RWPE2 (cell line): ENCODE measurements at regions not wholly inside any gene's neighbourhood (a gene's known extent, or its start where the extent isn't known, plus 50 kb on each side); places are given as distances from the start of the nearest gene placed in this dataset.

ENCODE experiments used
- ATAC-seq: fragments of 200-7000 bp; cut with Tn5 transposase; 3 replicates; pipeline ENCODE4 v1.9.1; 2021; ENCODE audit warnings: low read depth
- DNase-seq: peaks from one replicate; pipeline ENCODE4 v3.0.0-alpha.2; 2020; ENCODE audit warnings: low spot score
- H3K27ac ChIP-seq: fragments of 450-650 bp; 2 replicates; pipeline ENCODE4 v1.5.1; 2017; ENCODE audit warnings: mild to moderate bottlenecking; ENCODE audit not compliant: poor library complexity, severe bottlenecking
- H3K27me3 ChIP-seq: fragments of 250-450 bp; sonication (Bioruptor Pico); 2 replicates; pipeline ENCODE4 v1.5.1; 2021; ENCODE audit warnings: mild to moderate bottlenecking, moderate library complexity; ENCODE audit not compliant: insufficient read depth, poor library complexity, severe bottlenecking
- H3K36me3 ChIP-seq: fragments of 250-450 bp; sonication (Bioruptor Pico); 2 replicates; pipeline ENCODE4 v1.5.1; 2020; ENCODE audit warnings: low read depth, mild to moderate bottlenecking, moderate library complexity
- H3K4me1 ChIP-seq: fragments of 250-450 bp; sonication (Bioruptor Pico); 2 replicates; pipeline ENCODE4 v1.5.1; 2021; ENCODE audit warnings: mild to moderate bottlenecking, moderate library complexity; ENCODE audit not compliant: insufficient read depth, poor library complexity, severe bottlenecking
- H3K4me3 ChIP-seq: fragments of 250-450 bp; sonication (Bioruptor Pico); 2 replicates; pipeline ENCODE4 v1.5.1; 2021; ENCODE audit warnings: mild to moderate bottlenecking, moderate library complexity; ENCODE audit not compliant: severe bottlenecking
- H3K9me3 ChIP-seq: fragments of 250-450 bp; sonication (Bioruptor Pico); 2 replicates; pipeline ENCODE4 v1.5.1; 2021; ENCODE audit warnings: mild to moderate bottlenecking, moderate library complexity; ENCODE audit not compliant: severe bottlenecking
- TF ChIP-seq, protein P1 (sequence below): fragments of 450-650 bp; IDR thresholded peaks from one replicate; pipeline ENCODE4 v1.5.1; 2017; ENCODE audit warnings: mild to moderate bottlenecking, moderate library complexity; ENCODE audit not compliant: poor library complexity, severe bottlenecking

DNA sequence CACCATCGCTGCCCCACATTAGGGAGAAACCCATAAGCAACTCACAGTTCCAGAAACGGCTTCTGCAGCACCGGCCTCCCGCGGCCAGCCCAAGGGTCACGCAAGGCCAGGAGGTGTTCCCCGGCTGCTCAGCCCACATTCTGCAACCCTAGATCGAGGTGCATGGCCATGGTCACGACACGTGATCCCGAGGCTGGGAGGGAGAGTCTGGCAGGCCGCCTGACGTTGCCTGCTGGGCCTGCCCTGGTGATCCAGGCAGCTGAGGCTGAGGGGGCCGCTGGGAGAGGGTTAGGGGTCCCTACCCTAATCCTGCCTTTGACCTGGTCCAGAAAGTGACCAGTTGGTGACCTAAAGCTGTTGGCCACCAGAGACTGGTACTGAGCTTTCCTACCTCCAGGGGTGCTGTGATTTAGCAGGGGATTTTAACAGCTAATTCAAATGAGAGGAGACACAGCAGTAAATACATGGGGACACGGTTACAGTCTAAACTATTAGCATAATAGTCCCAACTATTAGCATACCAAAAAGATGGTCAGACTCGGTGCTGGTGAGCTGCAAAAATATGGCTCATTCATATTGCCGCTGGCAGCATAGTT, 97.4 kb upstream of the CIBAR2 start:
- peaks cover 6% of the 10 kb centered on the region for H3K4me1 ChIP-seq
- ATAC-seq (no peak), DNase-seq (no peak)
- no peaks in the 10 kb centered on the region for H3K36me3 ChIP-seq
- no peak overlapping the region for H3K27ac ChIP-seq
- TF ChIP-seq, protein P1, sequence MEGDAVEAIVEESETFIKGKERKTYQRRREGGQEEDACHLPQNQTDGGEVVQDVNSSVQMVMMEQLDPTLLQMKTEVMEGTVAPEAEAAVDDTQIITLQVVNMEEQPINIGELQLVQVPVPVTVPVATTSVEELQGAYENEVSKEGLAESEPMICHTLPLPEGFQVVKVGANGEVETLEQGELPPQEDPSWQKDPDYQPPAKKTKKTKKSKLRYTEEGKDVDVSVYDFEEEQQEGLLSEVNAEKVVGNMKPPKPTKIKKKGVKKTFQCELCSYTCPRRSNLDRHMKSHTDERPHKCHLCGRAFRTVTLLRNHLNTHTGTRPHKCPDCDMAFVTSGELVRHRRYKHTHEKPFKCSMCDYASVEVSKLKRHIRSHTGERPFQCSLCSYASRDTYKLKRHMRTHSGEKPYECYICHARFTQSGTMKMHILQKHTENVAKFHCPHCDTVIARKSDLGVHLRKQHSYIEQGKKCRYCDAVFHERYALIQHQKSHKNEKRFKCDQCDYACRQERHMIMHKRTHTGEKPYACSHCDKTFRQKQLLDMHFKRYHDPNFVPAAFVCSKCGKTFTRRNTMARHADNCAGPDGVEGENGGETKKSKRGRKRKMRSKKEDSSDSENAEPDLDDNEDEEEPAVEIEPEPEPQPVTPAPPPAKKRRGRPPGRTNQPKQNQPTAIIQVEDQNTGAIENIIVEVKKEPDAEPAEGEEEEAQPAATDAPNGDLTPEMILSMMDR: no peak
- H3K9me3 ChIP-seq: no peaks in the 10 kb centered on the region
- H3K4me3 ChIP-seq: no peak overlapping the region
- no peaks in the 10 kb centered on the region for H3K27me3 ChIP-seq

DNA sequence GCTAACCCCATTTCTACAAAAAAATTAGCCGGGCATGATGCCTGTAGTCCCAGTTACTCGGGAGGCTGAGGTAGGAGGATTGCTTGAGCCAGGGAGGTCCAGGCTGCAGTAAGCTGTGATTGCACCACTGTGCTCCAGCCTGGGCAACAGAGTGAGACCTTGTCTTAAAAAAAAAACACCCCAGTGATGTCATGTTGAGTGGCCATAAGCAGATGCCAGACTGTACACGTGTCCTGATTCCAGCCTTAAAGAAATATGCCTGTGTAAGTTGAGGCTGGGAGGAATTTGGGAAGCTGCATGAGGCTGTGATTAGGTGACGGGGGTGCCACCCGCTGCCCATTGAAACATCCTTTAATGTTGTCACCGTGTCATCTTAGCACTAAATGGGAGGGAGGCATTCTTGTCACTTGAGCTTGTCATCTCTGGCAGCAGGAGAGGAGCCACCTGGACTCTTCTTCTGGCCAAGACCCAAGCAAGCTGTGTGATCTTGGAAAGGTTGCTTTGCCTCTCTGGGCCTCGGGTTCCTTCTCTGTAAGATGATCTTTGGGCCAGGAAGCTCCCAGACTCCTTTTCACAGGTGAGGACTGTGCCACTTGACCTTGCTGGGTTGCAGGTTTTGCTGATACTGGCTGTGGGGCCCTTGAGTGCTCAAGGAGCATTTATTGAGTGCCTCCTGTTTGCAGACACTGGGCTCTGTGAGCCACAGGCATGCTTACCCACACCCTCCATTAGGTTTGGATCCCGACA, 98.3 kb upstream of the CIBAR2 start:
- no peak overlapping the region for H3K27ac ChIP-seq
- DNase-seq: no peak
- H3K4me3 ChIP-seq: no peak overlapping the region
- TF ChIP-seq, protein P1: no peak
- no peaks in the 10 kb centered on the region for H3K27me3 ChIP-seq
- peaks cover 6% of the 10 kb centered on the region for H3K4me1 ChIP-seq
- no peaks in the 10 kb centered on the region for H3K9me3 ChIP-seq
- peak; percentile 56; the same call in 2 of the 3 replicates for ATAC-seq
- H3K36me3 ChIP-seq: no peaks in the 10 kb centered on the region

DNA sequence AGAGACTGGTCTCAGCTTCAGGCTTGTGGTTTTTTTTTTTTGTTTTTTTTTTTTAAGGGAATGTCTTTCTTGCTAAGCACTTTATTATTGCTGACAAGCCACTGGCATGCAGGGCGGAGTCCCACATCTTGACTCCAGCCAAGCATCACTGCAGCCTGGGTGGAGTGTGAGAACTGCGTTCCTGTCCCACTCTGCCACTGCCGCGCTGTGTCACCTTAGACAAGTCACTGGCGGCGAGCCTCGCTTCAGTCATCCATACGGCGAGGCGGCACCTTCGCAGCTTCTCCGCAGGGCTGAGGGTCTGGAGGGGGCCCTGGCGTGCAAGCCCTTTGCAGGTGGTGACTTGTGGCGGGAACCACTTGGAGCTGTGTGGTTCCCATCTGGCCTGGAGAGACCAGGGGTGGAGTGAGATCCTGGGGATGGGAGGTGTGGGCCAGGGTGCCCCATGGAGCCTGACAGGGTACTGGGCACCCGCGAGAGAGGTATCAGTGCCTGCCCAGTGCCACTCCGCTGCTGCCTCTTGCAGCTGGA, 99.1 kb upstream of the CIBAR2 start:
- DNase-seq (no peak), ATAC-seq (no peak)
- Histone ChIP-seq H3K27ac (no peak overlapping the region), H3K9me3 (no peaks in the 10 kb centered on the region), H3K36me3 (no peaks in the 10 kb centered on the region), H3K27me3 (no peaks in the 10 kb centered on the region), H3K4me3 (no peak overlapping the region), H3K4me1 (peaks cover 6% of the 10 kb centered on the region)
- TF ChIP-seq, protein P1: no peak

DNA sequence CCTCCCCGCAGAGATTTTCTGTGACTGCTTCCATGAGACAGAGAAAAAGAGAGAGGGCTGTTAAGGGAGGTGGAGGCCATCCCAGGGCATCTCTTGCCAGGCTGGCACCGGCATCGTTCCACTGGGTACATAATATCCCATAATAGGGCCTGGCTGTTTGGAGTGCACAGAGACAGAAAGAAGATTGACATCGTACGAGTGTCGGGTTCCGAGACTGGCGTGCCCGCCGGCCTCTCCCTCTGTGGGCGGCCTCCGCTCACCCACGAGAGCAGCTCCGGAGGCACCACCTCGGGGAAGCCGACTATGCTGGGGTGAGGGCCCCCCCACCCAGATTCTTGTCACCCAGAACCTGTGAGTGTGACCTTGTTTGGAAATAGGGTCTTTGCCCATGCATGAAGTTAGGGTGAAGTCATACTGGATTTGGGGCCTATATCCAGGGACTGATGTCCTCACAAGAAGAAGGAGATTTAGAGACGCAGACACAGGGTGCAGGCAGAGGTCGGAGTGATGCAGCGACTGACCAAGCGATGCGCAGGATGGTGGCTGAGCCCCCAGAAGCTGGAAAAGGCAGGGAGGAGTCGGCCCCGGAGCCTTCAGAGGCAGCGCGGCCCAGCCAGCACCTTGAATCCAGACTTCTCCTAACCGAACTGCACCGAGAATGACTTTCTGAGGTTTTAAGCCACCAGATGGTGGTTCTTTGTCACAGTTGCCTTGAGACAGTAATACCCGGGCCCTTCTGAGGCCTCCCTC, 101.8 kb upstream of the CIBAR2 start:
- no peak for DNase-seq
- Histone ChIP-seq H3K9me3 (no peaks in the 10 kb centered on the region), H3K27me3 (no peaks in the 10 kb centered on the region), H3K36me3 (no peaks in the 10 kb centered on the region), H3K4me3 (no peak overlapping the region), H3K27ac (no peak overlapping the region), H3K4me1 (peaks cover 6% of the 10 kb centered on the region)
- TF ChIP-seq, protein P1: no peak
- no peak for ATAC-seq
